CD4-positive, alpha-beta T cell (primary cell): ENCODE measurements at regions not wholly inside any gene's neighbourhood (a gene's known extent, or its start where the extent isn't known, plus 50 kb on each side); places are given as distances from the start of the nearest gene placed in this dataset.
"Not testable (repeated sequence)": the region's sequence is repeated elsewhere in the genome, so short reads cannot be mapped to it uniquely, and the experiment has no call there.

ENCODE experiments used
- ATAC-seq: fragments of 200-7000 bp; cut with Tn5 transposase; one replicate; pipeline ENCODE4 v1.10.0; 2022; ENCODE audit warnings: mild to moderate bottlenecking; ENCODE audit not compliant: poor library complexity
- CTCF ChIA-PET: fragments of 350-600 bp; sonication (Branson Sonifier 250); formaldehyde crosslinking; loops from one replicate; lab custom pipeline; 2021; ENCODE audit warnings: antibody characterized with exemption, inconsistent platforms; lab: Charles Lee
- POLR2A ChIA-PET: fragments of 350-600 bp; sonication (Branson Sonifier 250); formaldehyde crosslinking; loops from one replicate; lab custom pipeline; 2021; ENCODE audit warnings: antibody characterized with exemption, inconsistent platforms; lab: Charles Lee
- DNase-seq, 14 experiments: peaks; one replicate each; pipeline ENCODE4 v3.0.0-alpha.2; 2013 to 2020; ENCODE audit warnings: mixed read lengths in 2 of 14
- H3K27ac ChIP-seq, 2 donors: one replicate each; pipeline versions ENCODE4 v1.5.1 to v1.7.0; 2013; ENCODE audit warnings: low read length in 2 of 2, low read depth in 1 of 2, mild to moderate bottlenecking in 1 of 2
- H3K27me3 ChIP-seq, 2 experiments: 1 replicate in 1 of 2; 2 replicates in 1 of 2; pipeline versions ENCODE4 v1.6.1 to v1.7.0; 2013; ENCODE audit warnings: low read length in 2 of 2, control low read depth in 1 of 2, mild to moderate bottlenecking in 1 of 2, moderate library complexity in 1 of 2; ENCODE audit not compliant: insufficient read depth in 2 of 2, control insufficient read depth in 1 of 2
- H3K36me3 ChIP-seq: one replicate; pipeline ENCODE4 v1.6.1; 2013; ENCODE audit warnings: low read length, control low read depth; ENCODE audit not compliant: insufficient read depth
- H3K4me1 ChIP-seq: one replicate; pipeline ENCODE4 v1.6.1; 2013; ENCODE audit warnings: low read length, control low read depth; ENCODE audit not compliant: insufficient read depth
- H3K4me3 ChIP-seq: one replicate; pipeline ENCODE4 v1.5.1; 2013; ENCODE audit warnings: mild to moderate bottlenecking, low read length, moderate library complexity
- H3K9me3 ChIP-seq, 2 experiments: 1 replicate in 1 of 2; 2 replicates in 1 of 2; pipeline versions ENCODE4 v1.6.1 to v1.7.0; 2013; ENCODE audit warnings: low read length in 2 of 2, mild to moderate bottlenecking in 2 of 2, control low read depth in 1 of 2, moderate library complexity in 1 of 2; ENCODE audit not compliant: control insufficient read depth in 1 of 2, insufficient read depth in 1 of 2
- H3K27ac Mint-ChIP-seq: one replicate; pipeline ENCODE4 v1.8.0; 2020; ENCODE audit warnings: mixed read lengths
- H3K27me3 Mint-ChIP-seq: one replicate; pipeline ENCODE4 v1.8.0; 2021; ENCODE audit warnings: mixed read lengths
- H3K36me3 Mint-ChIP-seq: one replicate; pipeline ENCODE4 v1.8.0; 2021; ENCODE audit warnings: low read depth, mixed read lengths
- H3K4me1 Mint-ChIP-seq: one replicate; pipeline ENCODE4 v1.8.0; 2021; ENCODE audit warnings: low read depth, mixed read lengths
- H3K4me3 Mint-ChIP-seq: one replicate; pipeline ENCODE4 v1.8.0; 2020; ENCODE audit warnings: mild to moderate bottlenecking, mixed read lengths
- H3K9me3 Mint-ChIP-seq: one replicate; pipeline ENCODE4 v1.8.0; 2020; ENCODE audit warnings: mixed read lengths
- intact Hi-C, 2 experiments: fragments of 100-400 bp; cut with DNase I in 1 of 2; cut with micrococcal nuclease in 1 of 2; formaldehyde crosslinking; loops; one replicate each; pipeline versions ENCODE4 v1.15.1 to v1.9.0; 2023 to 2025; cut with DNase I, micrococcal nuclease
- TF ChIP-seq, protein P1 (sequence below): fragments of 200-600 bp; IDR thresholded peaks from one replicate; pipeline ENCODE4 v1.8.0; 2022; ENCODE audit warnings: antibody characterized with exemption, mild to moderate bottlenecking

DNA sequence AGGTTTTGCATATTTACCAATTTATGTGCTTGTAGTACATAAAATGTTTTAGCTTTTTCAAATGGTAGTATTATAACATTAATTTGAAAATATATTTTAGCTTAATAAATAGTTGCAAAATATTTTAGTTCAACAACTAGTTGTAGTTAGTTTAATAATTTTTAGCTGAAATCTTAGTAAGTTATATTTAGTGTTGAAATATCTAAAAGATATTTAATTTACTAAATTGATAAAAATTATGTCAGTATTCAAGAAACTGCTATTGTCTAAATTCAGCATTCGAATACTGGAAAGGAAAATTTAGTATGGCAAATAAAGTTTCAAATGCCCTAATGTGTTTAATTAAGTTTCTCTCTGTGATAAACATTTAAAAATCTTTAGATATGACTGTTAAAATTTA is 754.5 kb upstream of the MIR17HG start:
- Mint-ChIP-seq H3K9me3 (peaks cover under 1% of the 10 kb centered on the region), H3K27me3 (no peaks in the 10 kb centered on the region), H3K4me3 (no peak overlapping the region), H3K27ac (no peak overlapping the region), H3K36me3 (no peaks in the 10 kb centered on the region), H3K4me1 (no peaks in the 10 kb centered on the region)
- Histone ChIP-seq H3K4me3 (no peak overlapping the region), H3K9me3 (peaks cover 0 to 5% of the 10 kb centered on the region in 2 experiments), H3K36me3 (no peaks in the 10 kb centered on the region), H3K4me1 (no peaks in the 10 kb centered on the region), H3K27me3 (no peaks in the 10 kb centered on the region), H3K27ac (no peak overlapping the region)
- POLR2A ChIA-PET = no interaction called here
- no peak for ATAC-seq
- no peak for DNase-seq
- TF ChIP-seq, protein P1, sequence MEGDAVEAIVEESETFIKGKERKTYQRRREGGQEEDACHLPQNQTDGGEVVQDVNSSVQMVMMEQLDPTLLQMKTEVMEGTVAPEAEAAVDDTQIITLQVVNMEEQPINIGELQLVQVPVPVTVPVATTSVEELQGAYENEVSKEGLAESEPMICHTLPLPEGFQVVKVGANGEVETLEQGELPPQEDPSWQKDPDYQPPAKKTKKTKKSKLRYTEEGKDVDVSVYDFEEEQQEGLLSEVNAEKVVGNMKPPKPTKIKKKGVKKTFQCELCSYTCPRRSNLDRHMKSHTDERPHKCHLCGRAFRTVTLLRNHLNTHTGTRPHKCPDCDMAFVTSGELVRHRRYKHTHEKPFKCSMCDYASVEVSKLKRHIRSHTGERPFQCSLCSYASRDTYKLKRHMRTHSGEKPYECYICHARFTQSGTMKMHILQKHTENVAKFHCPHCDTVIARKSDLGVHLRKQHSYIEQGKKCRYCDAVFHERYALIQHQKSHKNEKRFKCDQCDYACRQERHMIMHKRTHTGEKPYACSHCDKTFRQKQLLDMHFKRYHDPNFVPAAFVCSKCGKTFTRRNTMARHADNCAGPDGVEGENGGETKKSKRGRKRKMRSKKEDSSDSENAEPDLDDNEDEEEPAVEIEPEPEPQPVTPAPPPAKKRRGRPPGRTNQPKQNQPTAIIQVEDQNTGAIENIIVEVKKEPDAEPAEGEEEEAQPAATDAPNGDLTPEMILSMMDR = no peak
- CTCF ChIA-PET = interaction anchor here (1.2 kb wide), 1 partner anchor 17 kb away, joined by 3 read pairs; no protein-coding TSS in a partner anchor
- intact Hi-C loops = no loop called here

- DNase-seq (no peak), ATAC-seq (no peak)
- ChIA-PET CTCF (no interaction called here), POLR2A (no interaction called here)
- Histone ChIP-seq H3K4me1 (no peaks in the 10 kb centered on the region), H3K4me3 (no peak overlapping the region), H3K9me3 (peaks cover 0 to 5% of the 10 kb centered on the region in 2 experiments), H3K27ac (no peak overlapping the region), H3K27me3 (no peaks in the 10 kb centered on the region), H3K36me3 (no peaks in the 10 kb centered on the region)
- Mint-ChIP-seq H3K4me1 (no peaks in the 10 kb centered on the region), H3K27me3 (no peaks in the 10 kb centered on the region), H3K36me3 (no peaks in the 10 kb centered on the region), H3K4me3 (no peak overlapping the region), H3K27ac (no peak overlapping the region), H3K9me3 (peaks cover 2% of the 10 kb centered on the region)
- TF ChIP-seq, protein P1 = no peak
- intact Hi-C loops = no loop called here
Observed at GRCh38 chr13:90594681-90595080, 752.8 kb upstream of the MIR17HG start.

DNA sequence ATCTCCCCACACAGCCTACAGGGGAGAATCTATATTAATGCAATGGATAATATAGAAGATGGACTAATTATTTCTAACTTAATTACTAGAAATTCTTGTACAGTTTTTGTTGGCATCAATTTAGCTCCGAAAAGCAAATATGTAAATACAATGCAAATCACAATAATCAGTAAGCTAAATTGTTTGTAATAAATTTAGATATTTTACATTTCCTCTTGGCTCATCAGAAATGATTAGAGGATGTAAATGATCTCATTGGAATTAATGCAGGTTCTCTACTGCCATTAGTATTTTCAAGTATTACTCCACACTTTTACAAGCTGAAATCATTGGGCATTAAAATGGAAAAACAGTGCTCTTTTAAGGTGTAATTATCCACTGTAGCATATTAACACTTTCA is 741.8 kb upstream of the MIR17HG start:
- TF ChIP-seq, protein P1 = no peak
- CTCF ChIA-PET = no interaction called here
- peaks cover 0 to 7% of the 10 kb centered on the region in 2 experiments for H3K9me3 ChIP-seq
- no peaks in the 10 kb centered on the region for H3K4me1 ChIP-seq
- POLR2A ChIA-PET = no interaction called here
- no peak for ATAC-seq
- Mint-ChIP-seq H3K36me3 (no peaks in the 10 kb centered on the region), H3K4me3 (no peak overlapping the region), H3K27ac (no peak overlapping the region), H3K4me1 (no peaks in the 10 kb centered on the region), H3K9me3 (no peaks in the 10 kb centered on the region), H3K27me3 (no peaks in the 10 kb centered on the region)
- no peaks in the 10 kb centered on the region for H3K27me3 ChIP-seq
- H3K27ac ChIP-seq = no peak overlapping the region
- no peak overlapping the region for H3K4me3 ChIP-seq
- H3K36me3 ChIP-seq = no peaks in the 10 kb centered on the region
- intact Hi-C loops = no loop called here
- no peak for DNase-seq

DNA sequence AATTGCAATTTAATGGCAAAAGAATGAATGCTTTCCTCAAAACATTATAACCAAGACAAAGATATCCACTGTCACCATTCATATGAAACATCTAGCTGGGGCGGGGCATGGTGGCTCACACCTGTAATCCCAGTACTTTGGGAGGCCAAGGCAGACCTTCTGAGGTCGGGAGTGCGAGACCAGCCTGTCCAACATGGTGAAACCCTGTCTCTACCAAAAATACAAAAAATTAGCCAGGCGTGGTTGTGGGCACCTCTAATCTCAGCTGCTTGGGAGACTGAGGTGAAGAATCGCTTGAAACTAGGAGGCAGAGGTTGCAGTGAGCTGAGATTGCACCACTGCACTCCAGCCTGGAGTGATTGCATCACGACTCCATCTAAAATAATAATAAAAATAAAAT is 740.6 kb upstream of the MIR17HG start:
- H3K9me3 ChIP-seq, H3K4me1 Mint-ChIP-seq, intact Hi-C loops, POLR2A ChIA-PET, H3K36me3 ChIP-seq, H3K4me3 ChIP-seq, H3K9me3 Mint-ChIP-seq, H3K27me3 ChIP-seq, ATAC-seq, DNase-seq, H3K36me3 Mint-ChIP-seq, H3K27me3 Mint-ChIP-seq, CTCF ChIA-PET, H3K27ac Mint-ChIP-seq, H3K4me1 ChIP-seq, H3K4me3 Mint-ChIP-seq, H3K27ac ChIP-seq: not testable (repeated sequence)
